ENCODE measurements at regions not wholly inside any gene's neighbourhood (a gene's known extent, or its start where the extent isn't known, plus 50 kb on each side); places are given as distances from the start of the nearest gene placed in this dataset.

DNA sequence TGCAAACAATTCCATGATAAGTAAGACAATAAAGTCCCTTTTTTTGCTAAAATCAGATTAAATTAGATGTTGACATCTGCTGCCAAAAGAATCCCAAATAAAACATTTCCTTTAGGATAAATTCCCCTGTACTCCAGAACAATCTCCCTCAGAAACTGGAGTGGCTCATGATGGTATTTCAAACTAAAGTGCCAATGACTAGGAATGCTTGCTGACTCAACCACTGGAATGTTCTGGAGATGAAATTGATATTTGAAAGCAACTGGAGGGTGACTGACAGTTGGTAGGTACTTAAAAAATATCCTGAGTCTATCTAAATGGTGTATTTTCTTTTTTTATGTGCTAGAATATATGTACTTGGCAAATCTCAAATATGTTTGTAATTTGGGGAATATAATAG is 350.1 kb upstream of the TSHZ2 start:
- peak; percentile 14 for DNase-seq

DNA sequence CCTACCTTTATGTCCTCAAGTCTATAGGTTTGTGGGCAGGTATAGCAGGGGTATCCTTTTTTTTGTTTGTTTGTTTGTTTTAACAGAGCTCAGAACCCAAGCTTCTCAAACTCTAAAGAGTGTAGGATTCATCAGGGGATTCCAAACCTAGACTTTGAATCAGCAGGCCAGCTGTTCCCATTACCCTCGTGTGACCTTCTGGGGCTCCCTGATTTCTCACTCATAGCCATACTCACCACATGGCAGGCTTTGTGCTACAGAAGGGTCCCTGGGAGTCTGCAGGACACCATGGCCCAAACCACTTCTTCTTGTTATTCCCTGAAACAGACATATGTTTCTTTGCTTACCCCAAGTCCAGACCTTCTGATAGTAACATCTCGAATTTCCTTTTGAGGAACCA is 350.8 kb upstream of the TSHZ2 start:
- no peak for DNase-seq

DNA sequence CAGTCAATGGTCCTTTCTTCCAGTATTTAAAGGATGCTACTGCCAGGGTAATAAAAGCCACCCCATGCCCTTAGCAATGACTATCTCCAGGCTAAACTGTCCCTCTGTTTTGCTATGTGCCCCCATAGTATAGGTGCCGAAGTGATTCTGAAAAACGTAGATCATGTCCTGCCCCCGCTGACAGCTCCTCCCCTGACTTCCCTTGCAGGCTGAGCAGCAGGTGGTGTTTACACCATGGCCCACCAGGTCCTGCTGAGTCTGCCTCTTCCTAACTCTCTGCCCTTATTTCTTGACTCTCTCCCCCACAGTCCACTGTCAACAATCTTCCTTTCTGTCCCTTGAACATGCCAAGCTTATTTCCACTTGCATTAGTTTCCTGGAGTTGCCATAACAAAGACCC is 352.5 kb upstream of the TSHZ2 start:
- DNase-seq: no peak

DNA sequence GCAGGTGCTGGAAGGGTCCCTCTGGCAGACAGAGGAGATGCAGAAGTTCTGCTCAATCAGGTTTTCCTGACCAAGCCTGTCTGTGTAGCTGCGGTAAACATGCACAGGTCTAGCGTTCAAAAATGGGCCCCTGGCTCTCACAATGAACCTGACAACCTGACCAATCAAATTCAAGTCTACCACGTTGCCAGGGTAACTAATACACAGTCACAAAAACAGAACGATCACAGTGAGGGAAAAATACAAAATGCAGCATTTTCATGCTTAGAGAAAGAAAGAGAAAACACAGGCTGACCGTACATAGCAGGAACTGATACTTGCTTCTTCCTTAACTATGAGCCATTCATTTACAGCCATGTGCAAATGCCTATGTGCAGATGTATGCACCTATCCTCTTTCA is 353.1 kb upstream of the TSHZ2 start:
- DNase-seq: no peak

DNA sequence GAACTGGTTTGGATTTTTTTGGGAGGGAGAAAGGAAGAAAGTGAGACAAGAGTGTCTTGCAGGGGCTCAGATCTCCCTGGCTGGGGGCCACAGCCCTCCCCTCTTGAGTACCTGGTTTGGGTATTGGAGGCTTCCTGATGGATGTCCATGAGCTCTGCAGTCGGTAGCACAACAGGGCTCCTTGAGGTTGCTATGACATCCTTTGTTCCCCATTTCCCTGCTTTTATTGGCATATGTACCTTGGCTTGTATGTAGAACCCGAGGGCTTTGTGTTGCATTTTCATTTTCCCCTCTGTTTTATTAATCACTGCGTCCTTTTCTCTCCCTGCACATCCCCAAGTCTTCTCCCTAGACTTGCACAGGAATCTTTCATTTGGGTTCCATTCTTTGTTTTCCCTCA is 355.5 kb upstream of the TSHZ2 start:
- DNase-seq: no peak

DNA sequence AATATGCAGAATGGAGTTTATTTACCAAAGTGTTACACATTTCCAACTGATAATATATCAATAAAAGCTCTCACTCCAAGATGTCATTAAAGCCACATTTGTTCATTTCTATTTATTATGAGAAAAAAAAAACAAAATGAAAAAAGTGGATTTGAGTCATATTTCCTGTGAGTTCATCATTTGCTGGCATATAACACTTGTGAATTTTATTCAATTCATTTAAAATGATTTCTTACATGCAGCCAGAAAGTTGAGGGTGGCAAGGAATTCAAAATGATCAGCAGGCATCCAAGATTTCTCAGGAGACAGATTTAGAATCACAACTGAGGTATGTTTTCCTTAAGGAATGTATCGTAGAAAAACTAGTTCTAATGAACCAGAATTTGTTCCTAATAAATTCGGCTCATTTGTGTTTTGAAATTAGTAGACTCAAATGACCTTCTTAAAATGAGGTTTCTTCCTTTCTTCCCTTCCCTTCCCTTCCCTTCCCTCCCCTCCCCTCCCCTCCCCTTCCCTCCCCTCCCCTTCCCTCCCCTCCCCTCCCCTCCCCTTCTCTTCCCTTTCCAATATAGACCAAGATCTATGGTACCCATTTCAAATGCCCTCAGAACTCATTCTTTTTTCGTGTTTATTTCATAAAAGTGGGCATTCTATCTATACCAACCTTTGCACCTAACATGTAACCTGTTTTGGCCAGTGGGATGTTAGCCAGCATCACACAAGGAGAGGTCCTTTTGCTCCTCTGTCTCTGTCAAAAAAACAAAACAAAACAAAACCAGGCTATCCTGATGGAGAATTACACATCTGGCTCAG is 357.9 kb upstream of the TSHZ2 start:
- peak; percentile 8 for DNase-seq

DNA sequence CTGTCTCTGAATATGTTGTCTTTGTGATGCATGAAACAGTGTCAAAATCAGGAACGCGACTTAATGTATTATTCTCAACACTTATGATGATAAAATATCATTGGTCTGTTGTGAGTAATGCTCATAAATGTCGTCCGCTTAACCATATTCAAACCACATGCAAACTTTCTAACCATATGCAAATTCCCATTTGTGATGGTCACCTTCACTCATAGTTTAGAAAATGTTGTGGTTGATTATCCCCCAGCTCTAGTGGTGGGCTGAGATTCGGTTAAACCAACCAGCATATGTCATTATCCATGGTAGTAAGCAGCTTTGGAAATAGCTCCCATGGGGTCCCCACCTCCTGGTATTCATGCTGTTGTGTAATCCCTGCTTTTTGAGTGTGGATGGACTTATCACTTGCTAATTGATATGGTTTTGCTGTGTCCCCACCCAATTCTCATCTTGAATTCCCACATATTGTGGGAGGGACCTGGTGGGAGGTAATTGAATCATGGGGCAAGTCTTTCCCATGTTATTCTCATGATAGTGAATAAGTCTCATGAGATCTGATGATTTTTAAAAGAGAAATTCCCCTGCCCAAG is 360.0 kb upstream of the TSHZ2 start:
- DNase-seq: no peak

DNA sequence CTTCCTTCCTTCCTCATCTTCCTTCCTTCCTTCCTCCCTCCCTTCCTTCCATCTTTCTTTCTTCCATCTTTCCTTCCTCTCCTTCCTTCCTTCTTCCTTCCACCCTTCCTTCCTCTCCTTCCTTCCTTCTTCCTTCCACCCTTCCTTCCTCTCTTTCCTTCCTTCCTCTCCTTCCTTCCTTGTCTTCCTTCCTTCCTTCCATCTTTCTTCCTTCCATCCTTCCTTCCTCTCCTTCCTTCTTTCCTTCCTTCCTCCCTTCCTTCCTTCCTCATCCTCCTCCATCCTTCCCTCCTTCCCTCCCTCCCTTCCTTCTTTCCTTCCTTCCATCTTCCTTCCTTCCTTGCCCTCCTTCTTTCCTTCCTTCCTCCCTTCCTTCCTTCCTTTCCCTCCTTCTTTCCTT is 361.4 kb upstream of the TSHZ2 start:
- DNase-seq: no peak

DNA sequence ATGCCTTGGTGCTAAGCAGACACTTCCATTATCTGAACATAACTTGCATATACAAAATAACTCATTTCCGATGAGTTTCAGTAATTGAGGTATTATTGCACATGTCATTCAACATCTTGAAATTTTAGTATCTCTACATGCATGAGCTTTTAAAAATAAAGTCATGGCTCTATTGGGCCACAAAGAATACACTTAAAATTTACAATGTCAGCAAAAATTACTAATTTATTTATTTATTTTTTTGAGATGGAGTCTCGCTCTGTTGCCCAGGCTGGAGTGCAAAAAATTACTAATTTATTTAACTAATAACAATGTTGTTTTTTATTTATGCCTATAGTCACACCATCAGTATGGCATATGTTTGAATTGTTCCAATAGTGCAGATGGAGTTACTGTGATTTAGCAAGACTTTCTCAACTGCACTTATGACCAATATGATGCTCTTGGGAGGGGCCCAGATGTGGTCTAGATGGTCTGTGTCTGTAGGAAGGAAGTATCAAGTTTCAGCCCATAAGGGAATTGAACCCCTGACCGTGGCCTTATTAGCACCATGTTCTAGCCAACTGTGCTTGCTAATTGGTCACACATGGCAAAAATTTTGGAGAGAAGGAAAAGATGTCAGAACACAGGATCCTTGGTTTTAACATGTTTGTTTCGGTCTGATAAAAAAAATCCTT is 370.7 kb upstream of the TSHZ2 start:
- DNase-seq: no peak

DNA sequence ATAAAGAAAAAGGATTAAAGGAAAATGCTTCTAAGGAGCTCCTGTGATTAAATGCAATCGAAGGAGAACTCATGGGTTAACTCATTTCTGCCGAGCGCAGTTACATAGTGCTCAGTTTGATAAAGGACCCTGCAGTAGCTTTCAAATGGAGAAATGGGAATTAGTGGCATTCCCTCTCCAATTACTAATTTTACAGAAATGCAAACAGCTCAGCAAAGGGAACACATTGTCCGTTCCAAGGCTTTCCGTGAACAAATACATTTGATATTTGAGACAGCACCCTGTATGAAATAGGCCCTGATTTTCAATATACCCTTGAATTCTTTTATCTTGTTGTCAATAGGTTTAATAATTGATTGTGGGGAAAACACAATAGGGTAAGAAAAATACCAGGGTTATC is 375.9 kb upstream of the TSHZ2 start:
- no peak for DNase-seq

DNA sequence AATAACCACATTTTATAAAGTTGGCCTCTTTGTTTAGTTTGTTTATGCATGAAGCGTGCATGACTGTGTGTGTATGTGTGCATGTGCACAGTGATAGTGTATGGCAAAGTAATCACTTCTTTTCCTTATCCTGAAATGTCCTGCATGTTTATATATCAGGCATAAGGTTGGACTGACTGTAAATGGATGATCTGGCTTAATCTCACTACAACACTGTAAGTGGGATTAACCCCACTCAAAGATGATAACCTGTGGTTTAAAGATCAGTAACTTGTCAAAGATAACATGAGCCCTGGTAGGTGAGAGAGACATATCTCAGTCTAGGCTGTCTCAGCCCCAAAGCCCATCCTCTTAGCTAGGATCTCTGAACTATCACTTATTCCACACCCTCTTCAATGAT is 376.6 kb upstream of the TSHZ2 start:
- no peak for DNase-seq

DNA sequence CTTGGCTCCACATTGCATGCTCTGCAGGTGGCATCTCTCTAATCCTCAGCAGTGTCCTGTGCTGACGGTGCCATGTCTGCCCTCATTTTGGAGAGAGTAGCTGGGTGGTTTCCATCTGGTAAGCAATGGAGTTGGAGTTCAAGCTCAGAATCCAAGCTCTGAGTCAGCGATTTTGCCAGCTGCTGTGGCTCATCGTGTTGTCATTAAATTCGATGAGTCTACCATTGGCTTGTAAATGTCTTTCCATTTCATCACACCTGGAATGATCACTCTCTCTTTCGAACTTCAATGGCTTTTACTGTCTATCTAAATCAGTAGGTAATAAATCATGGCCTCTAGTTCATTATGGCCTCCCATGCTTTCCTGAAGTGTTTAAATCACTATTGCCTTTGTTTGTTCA is 378.5 kb upstream of the TSHZ2 start:
- peak; percentile 42 for DNase-seq

DNA sequence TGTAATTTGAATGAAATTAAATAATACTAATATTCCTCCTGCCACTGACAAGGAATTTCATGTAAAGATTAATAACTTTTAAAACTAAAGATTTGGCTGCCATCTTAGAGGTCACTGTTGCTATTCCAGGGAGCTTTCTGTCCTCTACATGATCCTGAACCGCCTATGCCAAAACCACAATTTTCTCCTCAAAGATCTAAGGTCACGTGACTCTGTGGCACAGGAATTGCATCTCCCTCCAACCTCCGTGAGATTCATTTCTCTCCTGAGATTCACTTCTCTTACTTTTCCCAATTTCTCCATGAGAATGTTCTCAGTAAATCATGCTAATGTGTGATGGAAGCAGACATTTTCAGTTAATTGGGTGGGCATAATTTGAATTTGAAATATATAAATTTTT is 379.6 kb upstream of the TSHZ2 start:
- DNase-seq: no peak

DNA sequence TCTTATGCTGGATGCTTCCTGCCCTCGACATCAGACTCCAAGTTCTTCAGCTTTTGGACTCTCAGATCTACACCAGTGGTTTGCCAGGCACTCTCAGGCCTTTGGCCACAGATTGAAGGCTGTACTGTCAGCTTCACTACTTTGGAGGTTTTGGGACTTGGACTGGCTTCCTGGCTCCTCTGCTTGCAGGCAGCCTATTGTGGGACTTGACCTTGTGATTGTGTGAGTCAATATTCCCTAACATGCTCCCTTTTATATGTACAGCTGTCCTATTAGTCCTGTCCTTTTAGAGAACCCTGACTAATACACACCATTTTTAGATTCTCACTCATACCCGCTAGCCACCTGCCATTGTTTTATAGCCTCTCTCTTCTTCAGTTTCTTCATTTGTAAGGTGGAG is 382.1 kb upstream of the TSHZ2 start:
- no peak for DNase-seq

DNA sequence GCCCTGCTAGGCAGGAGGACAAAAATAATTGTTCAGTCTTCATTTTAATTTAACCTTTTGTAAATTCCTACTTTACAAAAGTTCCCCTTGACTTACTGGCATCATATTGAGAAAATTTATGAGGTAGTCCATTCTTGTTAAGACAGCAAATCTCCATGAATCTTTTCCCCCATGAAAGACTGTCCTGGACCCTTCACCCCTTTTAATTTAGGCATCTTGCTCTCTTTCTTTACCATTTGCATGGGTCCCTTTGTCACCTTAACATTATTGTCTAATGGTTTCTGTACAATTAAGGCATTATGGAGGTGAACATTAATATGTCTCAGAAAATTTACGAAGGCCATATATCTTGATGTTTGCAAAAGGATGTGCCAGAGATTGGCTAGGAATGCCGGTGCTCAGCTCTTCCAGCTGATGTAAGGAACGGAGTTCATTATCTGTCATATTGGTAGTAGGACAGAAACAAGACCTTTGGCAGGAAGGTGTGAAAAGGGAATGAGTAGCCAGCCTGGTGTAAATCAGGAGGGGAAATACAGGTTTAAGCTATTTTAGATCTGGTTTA is 382.8 kb upstream of the TSHZ2 start:
- DNase-seq: no peak

DNA sequence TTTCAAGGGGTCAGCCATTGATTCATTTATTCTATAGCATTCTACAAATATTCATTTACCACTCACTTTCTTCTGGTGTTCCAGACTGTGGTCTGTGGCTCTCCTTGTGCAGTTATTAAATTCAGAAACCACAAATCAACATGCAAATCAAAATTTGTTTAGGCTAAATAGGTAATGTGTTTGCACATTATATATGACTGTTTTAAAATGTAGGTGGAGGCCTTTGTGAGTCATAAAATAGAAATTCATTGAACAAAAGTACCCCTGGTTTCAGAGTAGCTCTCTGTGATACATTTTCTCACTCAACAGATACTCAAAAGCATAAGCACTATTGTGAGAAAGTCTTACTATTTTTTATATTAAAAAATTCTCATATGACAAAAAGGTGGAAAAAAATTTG is 385.5 kb upstream of the TSHZ2 start:
- no peak for DNase-seq

DNA sequence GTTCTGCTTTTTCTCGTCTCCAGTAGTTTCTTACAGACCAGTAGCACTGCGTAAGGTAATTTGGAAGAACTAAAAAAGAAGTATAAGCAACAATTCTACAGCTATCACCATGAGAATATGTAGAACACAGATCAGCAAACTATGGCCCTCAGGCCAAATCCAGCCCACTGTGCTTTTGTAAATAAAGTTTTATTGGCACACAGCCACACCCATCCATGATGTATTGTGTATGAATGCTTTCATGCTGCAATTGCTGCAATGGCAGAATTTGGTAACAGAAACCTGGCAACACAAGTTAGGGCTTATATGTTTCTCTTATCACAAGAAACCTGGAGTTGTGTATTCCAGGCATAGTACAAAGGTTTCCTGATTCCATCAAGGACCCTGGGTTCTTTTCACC is 386.8 kb upstream of the TSHZ2 start:
- DNase-seq: no peak

DNA sequence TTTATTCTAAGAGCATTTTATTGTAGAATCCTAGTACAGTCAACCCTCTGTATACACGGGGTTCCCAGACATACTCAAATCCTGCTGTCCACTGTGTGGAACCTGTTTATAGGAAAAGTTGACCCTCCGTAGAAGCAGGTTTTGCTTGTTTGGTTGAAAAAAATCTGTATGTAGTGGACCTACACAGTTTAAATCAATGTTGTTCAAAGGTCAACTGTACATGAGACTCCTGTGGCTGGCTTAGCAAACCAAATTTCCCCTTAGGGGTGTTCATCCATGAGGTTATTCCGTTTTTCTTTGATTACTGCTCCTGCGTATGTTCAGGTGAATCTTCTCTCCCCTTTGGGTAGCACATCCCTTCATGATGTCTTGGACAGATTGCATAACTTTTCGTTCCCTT is 387.0 kb upstream of the ZFP64 start:
- no peak for DNase-seq

DNA sequence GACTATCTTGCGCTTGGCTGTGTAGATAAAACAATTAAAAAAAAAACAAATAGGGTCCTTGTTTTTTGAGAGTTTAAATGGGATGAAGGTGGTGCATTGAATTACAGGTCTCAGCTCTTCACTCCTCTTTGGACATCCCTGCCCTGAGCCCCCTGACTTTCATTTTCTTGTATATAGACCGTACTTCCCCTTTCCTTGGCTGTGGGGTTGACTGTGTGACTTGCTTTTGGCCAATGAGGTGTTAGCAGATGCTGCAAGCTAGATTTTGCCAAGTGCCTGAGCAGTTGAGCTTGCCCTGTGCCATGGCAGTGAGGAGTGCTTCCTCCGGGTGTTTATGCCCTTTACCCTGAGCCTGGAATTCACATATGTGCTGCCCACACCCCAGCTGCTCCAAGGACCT is 386.1 kb upstream of the ZFP64 start:
- DNase-seq: no peak

DNA sequence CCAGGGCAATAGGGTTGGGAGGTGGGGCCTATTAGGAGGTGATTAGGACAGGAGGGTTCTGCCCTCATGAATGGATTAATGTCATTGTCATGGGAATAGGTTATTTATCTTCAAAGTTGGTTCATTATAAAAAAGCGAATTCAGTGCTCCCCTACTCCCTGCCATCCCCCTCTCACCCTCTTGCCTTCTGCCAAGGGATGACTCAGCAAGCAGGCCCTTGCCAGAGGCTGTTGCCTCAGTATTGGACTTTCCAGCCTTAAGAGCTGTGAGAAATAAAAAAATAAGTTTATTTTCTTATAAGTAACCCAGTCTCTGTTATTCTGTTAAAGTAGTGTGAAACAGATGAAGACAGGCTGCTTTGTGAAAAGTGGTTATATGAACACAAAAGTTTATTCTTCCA is 381.1 kb upstream of the ZFP64 start:
- peak; percentile 11 for DNase-seq

DNA sequence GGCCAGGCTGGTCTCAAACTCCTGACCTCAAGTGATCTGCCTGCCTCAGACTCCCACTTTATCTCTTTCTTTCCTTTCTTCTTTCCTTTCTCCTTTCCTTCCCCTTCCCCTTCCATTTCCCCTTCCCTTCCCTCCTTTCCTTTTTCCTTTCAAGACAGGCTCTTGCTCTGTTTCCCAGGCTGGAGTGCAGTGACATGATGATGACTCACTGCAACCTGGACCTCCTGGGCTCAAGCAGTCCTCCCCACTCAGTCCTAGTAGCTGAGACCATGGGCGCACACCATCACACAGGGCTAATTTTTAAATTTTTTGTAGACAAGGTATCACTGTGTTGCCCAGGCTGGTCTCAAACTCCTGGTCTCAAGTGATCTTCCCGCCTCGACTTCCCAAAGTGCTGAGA is 377.6 kb upstream of the ZFP64 start:
- peak; percentile 11 for DNase-seq

DNA sequence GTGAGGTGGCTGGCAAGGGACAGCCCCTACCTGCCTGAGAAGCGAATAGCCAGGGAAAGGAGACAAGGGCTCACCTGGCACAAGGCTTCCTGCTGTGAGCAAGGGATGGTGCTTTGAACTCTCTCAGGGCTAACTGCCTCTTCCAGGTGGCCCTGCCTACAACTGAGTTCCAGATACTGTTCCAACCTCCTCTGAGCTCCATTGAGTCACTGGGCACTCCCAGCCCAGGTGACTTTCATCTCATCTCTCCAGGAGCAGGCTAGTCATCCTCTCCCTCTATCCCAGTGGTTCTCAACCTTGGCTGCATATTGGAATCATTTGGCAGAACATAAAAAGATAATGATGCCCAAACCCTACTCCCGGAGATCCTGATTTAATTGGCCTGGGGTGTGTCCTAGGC is 374.0 kb upstream of the ZFP64 start:
- no peak for DNase-seq

DNA sequence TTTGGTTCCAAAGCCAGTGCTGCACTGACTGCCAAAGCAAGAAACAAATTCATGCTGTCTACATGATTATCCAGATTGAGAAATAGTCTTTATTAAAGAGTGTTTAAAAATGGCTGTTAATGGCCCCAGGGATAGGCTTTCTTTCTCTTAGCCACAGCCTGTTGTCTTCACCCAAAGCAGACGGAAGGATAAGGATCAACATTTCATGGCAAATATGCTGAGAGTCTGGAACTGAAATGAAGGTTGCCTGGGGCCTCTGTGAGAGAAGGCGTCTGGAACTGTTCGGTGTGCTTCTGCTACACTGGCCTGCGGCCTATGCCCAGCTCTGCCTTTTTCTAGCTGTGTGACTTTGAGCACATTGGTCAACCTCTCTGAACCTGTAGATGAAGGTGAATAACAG is 373.0 kb upstream of the ZFP64 start:
- DNase-seq: no peak

DNA sequence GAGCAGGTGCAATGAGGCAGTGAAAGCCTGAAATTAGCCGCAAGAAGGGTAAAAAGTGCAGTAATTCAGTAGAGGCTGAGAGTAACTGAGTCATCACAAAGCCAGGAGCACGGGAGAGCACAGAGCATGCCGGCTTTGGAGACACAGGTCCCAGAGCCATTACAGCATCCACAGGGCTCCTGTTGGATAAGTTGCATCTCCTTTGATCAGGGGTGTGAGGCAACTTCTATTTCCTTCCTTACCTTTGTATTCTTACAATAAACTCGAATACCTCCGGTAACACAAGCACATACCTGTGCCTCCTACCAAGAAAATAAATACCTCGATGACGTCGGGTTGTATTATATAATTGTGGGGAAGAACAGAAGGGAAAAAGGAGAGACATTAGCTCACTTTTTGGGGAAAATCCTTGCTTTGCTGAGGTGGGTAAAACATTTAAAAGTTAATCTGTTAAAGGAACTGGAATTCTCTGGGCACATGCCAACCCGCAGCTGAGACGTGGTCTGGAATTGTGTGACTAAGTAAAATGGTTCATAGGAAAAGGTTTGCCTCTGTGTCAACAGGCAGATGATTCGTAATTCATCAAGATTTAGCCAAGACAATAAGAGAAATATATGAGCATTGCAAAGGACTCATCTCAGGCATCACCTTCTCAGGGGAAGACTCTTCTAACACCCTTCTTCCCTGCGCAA is 360.7 kb upstream of the ZFP64 start:
- peak; percentile 57 for DNase-seq

All from HCEC 1CT (cell line).